ENCODE measurements at regions not wholly inside any gene's neighbourhood (a gene's known extent, or its start where the extent isn't known, plus 50 kb on each side); places are given as distances from the start of the nearest gene placed in this dataset.

DNA sequence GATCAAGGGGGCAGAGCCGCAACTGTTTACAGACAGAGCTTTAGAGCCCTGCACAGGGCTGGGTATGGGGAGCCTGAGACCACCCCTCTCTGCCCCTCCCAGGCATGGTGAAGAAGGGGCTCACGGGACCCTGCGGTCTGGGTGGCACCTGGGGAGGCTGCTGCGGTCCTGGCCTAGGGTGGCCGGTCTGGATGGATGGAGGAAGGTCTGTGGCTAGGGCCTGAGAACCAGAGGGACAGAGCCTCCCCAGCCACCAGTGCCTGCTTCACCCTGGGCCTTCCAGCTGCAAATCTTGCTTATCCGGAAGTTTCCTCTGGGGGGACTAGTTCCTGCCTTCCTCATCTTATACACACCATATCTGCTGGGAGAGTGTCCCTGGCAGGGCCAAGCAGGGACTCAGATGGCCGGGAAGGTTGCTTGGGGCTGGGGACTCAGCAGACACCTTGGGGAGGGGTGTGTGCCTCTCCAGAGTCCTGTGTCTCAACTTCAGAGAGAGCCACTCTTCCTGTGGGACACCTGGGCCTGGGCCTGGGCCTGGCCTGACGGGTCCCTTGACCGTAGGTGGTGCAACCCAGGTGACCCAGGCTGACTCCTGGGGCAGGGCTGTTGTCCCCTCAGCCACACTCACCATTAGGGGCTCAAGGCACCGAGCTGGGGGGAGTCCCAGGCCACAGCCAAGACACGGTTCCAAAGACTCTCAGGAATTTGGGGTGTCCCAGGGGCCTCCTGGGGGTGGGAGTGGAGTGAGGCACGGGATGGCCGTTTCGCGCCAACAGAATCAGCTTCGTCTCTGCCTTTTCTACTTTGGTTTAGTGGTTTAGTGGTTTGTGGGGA, 52.0 kb upstream of the ACTRT2 start:
- H3K9me3 Mint-ChIP-seq (ENCODE audit: insufficient read depth), result no peaks in the 10 kb centered on the region
- no peaks in the 10 kb centered on the region for H3K36me3 Mint-ChIP-seq (ENCODE audit: low read depth)
- ChIA-PET CTCF (no interaction called here), POLR2A (no interaction called here)
- no peak overlapping the region for H3K27ac Mint-ChIP-seq
- ATAC-seq (no peak), DNase-seq (no peak)
- H3K4me1 Mint-ChIP-seq (ENCODE audit: low read depth), result peaks cover 11% of the 10 kb centered on the region
- no peaks in the 10 kb centered on the region for H3K27me3 Mint-ChIP-seq (ENCODE audit: low read depth)
- no peak overlapping the region for H3K4me3 Mint-ChIP-seq

- ATAC-seq, result no peak
- ChIA-PET CTCF (no interaction called here), POLR2A (no interaction called here)
- H3K4me1 Mint-ChIP-seq (ENCODE audit: low read depth), result peaks cover 11% of the 10 kb centered on the region
- H3K4me3 Mint-ChIP-seq, result no peak overlapping the region
- no peaks in the 10 kb centered on the region for H3K27me3 Mint-ChIP-seq (ENCODE audit: low read depth)
- no peak overlapping the region for H3K27ac Mint-ChIP-seq
- no peak for DNase-seq
- H3K36me3 Mint-ChIP-seq (ENCODE audit: low read depth), result no peaks in the 10 kb centered on the region
- no peaks in the 10 kb centered on the region for H3K9me3 Mint-ChIP-seq (ENCODE audit: insufficient read depth)
Measured at GRCh38 chr1:2969845-2970291, 51.4 kb upstream of the ACTRT2 start.

DNA sequence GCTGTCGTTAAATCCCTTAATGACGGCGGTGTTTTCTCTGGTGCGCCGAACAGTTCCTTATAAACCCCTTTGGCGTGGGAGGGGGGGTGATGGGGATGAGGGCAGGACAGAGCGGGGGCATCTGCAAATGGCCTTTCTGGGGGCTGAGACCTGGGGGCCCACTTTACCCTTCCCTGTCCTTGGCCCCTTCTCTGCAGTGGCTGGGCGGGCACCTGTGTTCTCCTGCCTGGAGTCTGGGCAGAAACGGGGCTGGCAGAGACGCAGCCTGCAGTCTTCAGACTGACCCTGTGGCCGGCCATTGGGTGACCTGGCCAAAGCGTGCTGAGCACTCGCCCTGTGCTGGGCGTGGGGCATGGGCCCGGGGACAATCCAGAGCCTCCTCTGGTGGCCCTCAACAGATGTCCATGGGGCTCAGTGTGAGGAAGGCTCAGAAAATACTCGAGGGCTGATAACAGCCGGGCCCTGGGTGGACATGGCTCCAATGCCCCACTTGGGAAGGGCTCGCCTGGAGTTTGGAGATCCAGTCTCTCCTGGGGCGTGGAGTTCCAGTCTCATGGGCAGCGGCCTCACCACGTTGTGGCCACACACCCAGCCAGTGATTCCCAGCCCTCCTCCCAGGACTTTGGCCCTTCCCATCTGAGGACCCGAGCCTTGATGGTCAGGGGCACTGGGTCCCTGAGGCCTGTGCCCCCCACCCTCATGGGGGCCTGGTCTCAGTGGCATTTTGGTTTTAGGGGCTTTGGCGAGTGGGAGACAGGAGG, 50.8 kb upstream of the ACTRT2 start:
- ATAC-seq (no peak), DNase-seq (no peak)
- Mint-ChIP-seq H3K9me3 (ENCODE audit: insufficient read depth) (no peaks in the 10 kb centered on the region), H3K4me3 (no peak overlapping the region), H3K27ac (no peak overlapping the region), H3K27me3 (ENCODE audit: low read depth) (no peaks in the 10 kb centered on the region), H3K36me3 (ENCODE audit: low read depth) (no peaks in the 10 kb centered on the region), H3K4me1 (ENCODE audit: low read depth) (peaks cover 11% of the 10 kb centered on the region)
- POLR2A ChIA-PET, result no interaction called here
- CTCF ChIA-PET, result no interaction called here

GRCh38 chr1:2971101-2971501, 50.2 kb upstream of the ACTRT2 start:
- POLR2A ChIA-PET, result no interaction called here
- Mint-ChIP-seq H3K27me3 (ENCODE audit: low read depth) (no peaks in the 10 kb centered on the region), H3K4me1 (ENCODE audit: low read depth) (peaks cover 11% of the 10 kb centered on the region), H3K36me3 (ENCODE audit: low read depth) (no peaks in the 10 kb centered on the region), H3K9me3 (ENCODE audit: insufficient read depth) (no peaks in the 10 kb centered on the region), H3K4me3 (no peak overlapping the region), H3K27ac (no peak overlapping the region)
- CTCF ChIA-PET, result no interaction called here
- no peak for DNase-seq
- no peak for ATAC-seq

All from activated CD8-positive, alpha-beta T cell treated with anti-CD3 and anti-CD28 coated beads, Interleukin-2, amount 10 ng/mL, durations not matched to agents 7 days and 5 days (primary cell).